Keratinocyte (primary cell): ENCODE measurements at regions not wholly inside any gene's neighbourhood (a gene's known extent, or its start where the extent isn't known, plus 50 kb on each side); places are given as distances from the start of the nearest gene placed in this dataset.
"Not testable (repeated sequence)": the region's sequence is repeated elsewhere in the genome, so short reads cannot be mapped to it uniquely, and the experiment has no call there.

Source experiments
- DNase-seq: peaks from one replicate; pipeline ENCODE4 v3.0.0-alpha.2; 2011; ENCODE audit warnings: low read depth, missing footprints, low spot score
- FAIRE-seq: peaks from 2 replicates; lab custom pipeline; 2011; peaks lifted over from hg19 to GRCh38; lab: Jason Lieb, UNC
- H2AFZ ChIP-seq: 2 replicates; pipeline ENCODE4 v1.6.0; 2012; ENCODE audit warnings: low read length, control low read depth, inconsistent platforms; ENCODE audit not compliant: control insufficient read depth
- H3K27ac ChIP-seq: 2 replicates; pipeline ENCODE4 v1.5.1; 2011; ENCODE audit warnings: low read length; ENCODE audit not compliant: control insufficient read depth, insufficient read depth
- H3K27me3 ChIP-seq: 3 replicates; pipeline ENCODE4 v1.6.0; 2011; ENCODE audit warnings: low read length; ENCODE audit not compliant: control insufficient read depth, insufficient read depth; ENCODE audit errors: extremely low read depth
- H3K36me3 ChIP-seq, 2 experiments: 2 replicates in 1 of 2; 3 replicates in 1 of 2; pipeline ENCODE4 v1.5.1; 2011; ENCODE audit warnings: low read length in 2 of 2, mild to moderate bottlenecking in 1 of 2; ENCODE audit not compliant: control insufficient read depth in 2 of 2, insufficient read depth in 2 of 2; ENCODE audit errors: extremely low read depth in 1 of 2
- H3K4me1 ChIP-seq: 3 replicates; pipeline ENCODE4 v1.5.1; 2011; ENCODE audit warnings: low read length; ENCODE audit not compliant: control insufficient read depth, insufficient read depth; ENCODE audit errors: extremely low read depth
- H3K4me2 ChIP-seq: 3 replicates; pipeline ENCODE4 v1.6.0; 2011; ENCODE audit warnings: low read depth, low read length; ENCODE audit not compliant: control insufficient read depth, insufficient read depth; ENCODE audit errors: extremely low read depth
- H3K4me3 ChIP-seq, 3 experiments: fragments of 200-600 bp in 1 of 3; sonication (generic) in 1 of 3; 2 replicates in 2 of 3; 3 replicates in 1 of 3; pipeline ENCODE4 v1.5.1; 2011 to 2016; ENCODE audit warnings: low read length in 3 of 3, mild to moderate bottlenecking in 3 of 3, control low read depth in 2 of 3, inconsistent platforms in 1 of 3, low read depth in 1 of 3, mixed read lengths in 1 of 3, mixed run types in 1 of 3, moderate library complexity in 1 of 3; ENCODE audit not compliant: control insufficient read depth in 2 of 3, insufficient read depth in 2 of 3; ENCODE audit errors: extremely low read depth in 1 of 3
- H3K79me2 ChIP-seq: 2 replicates; pipeline ENCODE4 v1.6.0; 2012; ENCODE audit warnings: low read length; ENCODE audit not compliant: control insufficient read depth, insufficient read depth
- H3K9ac ChIP-seq: 3 replicates; pipeline ENCODE4 v1.6.0; 2011; ENCODE audit warnings: low read length; ENCODE audit not compliant: control insufficient read depth, insufficient read depth; ENCODE audit errors: extremely low read depth
- H3K9me1 ChIP-seq: 3 replicates; pipeline ENCODE4 v1.6.0; 2011; ENCODE audit warnings: low read length; ENCODE audit not compliant: control insufficient read depth, insufficient read depth; ENCODE audit errors: extremely low read depth
- H3K9me3 ChIP-seq: 2 replicates; pipeline ENCODE4 v1.5.1; 2012; ENCODE audit warnings: low read depth, low read length; ENCODE audit not compliant: control insufficient read depth
- H4K20me1 ChIP-seq: 3 replicates; pipeline ENCODE4 v1.6.0; 2011; ENCODE audit warnings: low read length; ENCODE audit not compliant: control insufficient read depth, insufficient read depth; ENCODE audit errors: extremely low read depth
- CTCF ChIP-seq, 3 experiments: IDR thresholded peaks in 1 of 3; conservative IDR thresholded peaks in 1 of 3; optimal IDR thresholded peaks in 1 of 3; 2 replicates in 2 of 3; 3 replicates in 1 of 3; pipeline versions ENCODE3 to v1.5.1; 2011; ENCODE audit warnings: low read length in 3 of 3, mild to moderate bottlenecking in 3 of 3, moderate library complexity in 2 of 3, control low read depth in 1 of 3, inconsistent platforms in 1 of 3; ENCODE audit not compliant: insufficient read depth in 2 of 3; ENCODE audit errors: extremely low read depth in 1 of 3
- EZH2 ChIP-seq: IDR thresholded peaks from one replicate; pipeline ENCODE4 v1.6.1; 2012; ENCODE audit warnings: inconsistent platforms, mild to moderate bottlenecking, low read length, moderate library complexity
- dilution Hi-C: fragments of 300-500 bp; cut with MboI; formaldehyde crosslinking; loops from one replicate; pipeline ENCODE4 v1.7.0; 2020; ENCODE audit warnings: low sequenced_read_pairs; ENCODE audit not compliant: extremely low pct_ligation_motif_present

GRCh38 chr13:37475151-37475550 is 123.4 kb downstream of the POSTN start:
- no peak overlapping the region for H3K27ac ChIP-seq
- no peak for FAIRE-seq
- no peaks in the 10 kb centered on the region for H3K79me2 ChIP-seq
- no peak for TF ChIP-seq EZH2
- no peak for TF ChIP-seq CTCF (optimal IDR thresholded peaks at IDR 0.05 in 1 of 3, IDR thresholded peaks at IDR 0.05 in 1 of 3, conservative IDR thresholded peaks at IDR 0.05 in 1 of 3; ENCODE audit: extremely low read depth in 1 of 3, insufficient read depth in 2 of 3, low read length in 3 of 3)
- no peak overlapping the region for H3K4me3 ChIP-seq
- no peak overlapping the region for H3K4me2 ChIP-seq
- H3K9ac ChIP-seq, result no peak overlapping the region
- H3K36me3 ChIP-seq, result no peaks in the 10 kb centered on the region
- H2AFZ ChIP-seq, result no peak overlapping the region
- H3K9me1 ChIP-seq, result no peaks in the 10 kb centered on the region
- no peak for DNase-seq
- no peaks in the 10 kb centered on the region for H3K9me3 ChIP-seq
- peaks cover 4% of the 10 kb centered on the region for H3K4me1 ChIP-seq
- dilution Hi-C loops, result no loop called here
- no peaks in the 10 kb centered on the region for H4K20me1 ChIP-seq
- H3K27me3 ChIP-seq, result no peaks in the 10 kb centered on the region

- H3K4me3 ChIP-seq, result no peak overlapping the region
- dilution Hi-C loops, result no loop called here
- DNase-seq (no peak), FAIRE-seq (no peak)
- no peaks in the 10 kb centered on the region for H3K79me2 ChIP-seq
- H2AFZ ChIP-seq, result no peak overlapping the region
- no peaks in the 10 kb centered on the region for H4K20me1 ChIP-seq
- no peaks in the 10 kb centered on the region for H3K9me3 ChIP-seq
- no peaks in the 10 kb centered on the region for H3K36me3 ChIP-seq
- no peak overlapping the region for H3K4me2 ChIP-seq
- H3K27ac ChIP-seq, result no peak overlapping the region
- peaks cover 4% of the 10 kb centered on the region for H3K4me1 ChIP-seq
- H3K9me1 ChIP-seq, result no peaks in the 10 kb centered on the region
- peak in 1 of 3 experiments; percentile 37 for TF ChIP-seq CTCF (optimal IDR thresholded peaks at IDR 0.05 in 1 of 3, IDR thresholded peaks at IDR 0.05 in 1 of 3, conservative IDR thresholded peaks at IDR 0.05 in 1 of 3; ENCODE audit: extremely low read depth in 1 of 3, insufficient read depth in 2 of 3, low read length in 3 of 3)
- no peak for TF ChIP-seq EZH2
- H3K27me3 ChIP-seq, result no peaks in the 10 kb centered on the region
- no peak overlapping the region for H3K9ac ChIP-seq
Measured at GRCh38 chr13:37473035-37473434, 125.5 kb downstream of the POSTN start.

GRCh38 chr13:37472266-37472665 is 126.3 kb downstream of the POSTN start:
- H3K9me1 ChIP-seq, dilution Hi-C loops, H3K27me3 ChIP-seq, H3K27ac ChIP-seq, H3K79me2 ChIP-seq, FAIRE-seq, H3K9me3 ChIP-seq, H3K4me2 ChIP-seq, H3K36me3 ChIP-seq, H3K9ac ChIP-seq, DNase-seq, H2AFZ ChIP-seq, H4K20me1 ChIP-seq, H3K4me1 ChIP-seq, H3K4me3 ChIP-seq: not testable (repeated sequence)
